Transverse colon (tissue), 4 donors: ENCODE measurements at regions not wholly inside any gene's neighbourhood (a gene's known extent, or its start where the extent isn't known, plus 50 kb on each side); places are given as distances from the start of the nearest gene placed in this dataset.

Experiments used
- DNase-seq: peaks from one replicate; pipeline ENCODE4 v3.0.0-alpha.2; 2019
- H3K27ac ChIP-seq, 4 donors: fragments of 200-600 bp; sonication (generic); 2 replicates each; pipeline ENCODE4 v1.5.1; 2016 to 2018; ENCODE audit warnings: inconsistent platforms in 4 of 4
- H3K27me3 ChIP-seq: fragments of 200-600 bp; sonication (generic); 2 replicates; pipeline ENCODE4 v1.5.1; 2017; ENCODE audit warnings: inconsistent platforms
- H3K36me3 ChIP-seq, 4 donors: fragments of 200-600 bp; sonication (generic); 2 replicates each; pipeline ENCODE4 v1.5.1; 2017 to 2019; ENCODE audit warnings: inconsistent platforms in 4 of 4
- H3K4me1 ChIP-seq, 4 donors: fragments of 200-600 bp; sonication (generic); 2 replicates each; pipeline ENCODE4 v1.5.1; 2017 to 2020; ENCODE audit warnings: inconsistent platforms in 4 of 4
- H3K4me3 ChIP-seq, 4 donors: fragments of 200-600 bp; sonication (generic); 1 replicate in 1 of 4; 2 replicates in 3 of 4; pipeline versions ENCODE4 v1.5.1 to v1.6.1; 2017 to 2019; ENCODE audit warnings: inconsistent platforms in 4 of 4
- H3K9me3 ChIP-seq, 2 donors: fragments of 200-600 bp; sonication (generic); 2 replicates each; pipeline ENCODE4 v1.5.1; 2017 to 2019; ENCODE audit warnings: inconsistent platforms in 2 of 2
- CTCF ChIP-seq, 5 experiments: fragments of 200-600 bp in 3 of 5; fragments of 450-650 bp in 2 of 5; sonication (generic) in 3 of 5; IDR thresholded peaks; 1 replicate in 2 of 5; 2 replicates in 3 of 5; pipeline ENCODE4 v1.5.1; 2016 to 2017; ENCODE audit warnings: antibody characterized with exemption in 5 of 5, inconsistent platforms in 3 of 5, mild to moderate bottlenecking in 2 of 5, moderate library complexity in 1 of 5
- EP300 ChIP-seq: sonication (generic); formaldehyde crosslinking; IDR thresholded peaks from one replicate; pipeline ENCODE4 v1.6.1; 2017; ENCODE audit warnings: antibody characterized with exemption, low read depth
- POLR2A ChIP-seq: fragments of 450-650 bp; IDR thresholded peaks from one replicate; pipeline ENCODE4 v1.6.1; 2016; ENCODE audit warnings: antibody characterized with exemption, mild to moderate bottlenecking, moderate library complexity
- POLR2AphosphoS5 ChIP-seq, 3 donors: sonication (generic); formaldehyde crosslinking; IDR thresholded peaks; one replicate each; pipeline ENCODE4 v1.6.1; 2016; ENCODE audit warnings: antibody characterized with exemption in 3 of 3
- WGBS, 2 donors: methylation state at CpG; one replicate each; pipeline ENCODE4 v1.1.5; 2018; ENCODE audit warnings: low coverage in 1 of 2; 5-methylcytosine and 5-hydroxymethylcytosine counted together
- in situ Hi-C, 4 donors: fragments of 200-750 bp; cut with MboI; loops; one replicate each; pipeline versions ENCODE4 v1.15.0 to v1.15.1; 2017; ENCODE audit warnings: low sequenced_read_pairs in 3 of 4, low pct_ligation_motif_present in 1 of 4, low pct_unique_long_range_greater_than_20kb in 1 of 4
- intact Hi-C: fragments of 100-400 bp; cut with DNase I; formaldehyde crosslinking; loops from one replicate; pipeline ENCODE4 v1.15.1; 2023; ENCODE audit warnings: low total_unique reads

GRCh38 chr7:130867039-130867438, 133.0 kb upstream of the KLF14 start:
- H3K4me1 ChIP-seq: no peaks in the 10 kb centered on the region
- H3K27me3 ChIP-seq: no peaks in the 10 kb centered on the region
- no peak for DNase-seq
- intact Hi-C loops: no loop called here
- no peaks in the 10 kb centered on the region for H3K9me3 ChIP-seq
- H3K27ac ChIP-seq: no peak overlapping the region
- no peak for TF ChIP-seq CTCF (IDR thresholded peaks at IDR 0.05)
- no peak for TF ChIP-seq EP300
- TF ChIP-seq POLR2A: no peak
- no peak for TF ChIP-seq POLR2AphosphoS5 (IDR thresholded peaks at IDR 0.05)
- in situ Hi-C loops: loop anchor here in 1 of 4 donors (25.0 kb wide), 1 partner anchor 570 kb away; no protein-coding TSS in a partner anchor
- H3K4me3 ChIP-seq: no peak overlapping the region
- 67 to 91% methylated on average over 1 to 2 of the region's 2 CpGs for WGBS, 2 donors
- H3K36me3 ChIP-seq: peaks cover 0 to 35% (median 17%) of the 10 kb centered on the region in 4 donors

- no peaks in the 10 kb centered on the region for H3K4me1 ChIP-seq
- TF ChIP-seq EP300 (no peak), CTCF (IDR thresholded peaks at IDR 0.05) (no peak), POLR2AphosphoS5 (IDR thresholded peaks at IDR 0.05) (no peak), POLR2A (no peak)
- H3K36me3 ChIP-seq: peaks cover 0 to 34% (median 16%) of the 10 kb centered on the region in 4 donors
- in situ Hi-C loops (loop anchor here in 1 of 4 donors (25.0 kb wide), 1 partner anchor 570 kb away; no protein-coding TSS in a partner anchor), intact Hi-C loops (no loop called here)
- H3K4me3 ChIP-seq: no peak overlapping the region
- DNase-seq: no peak
- 73 to 80% methylated on average over 1 of the region's 1 CpG for WGBS, 2 donors
- H3K9me3 ChIP-seq: no peaks in the 10 kb centered on the region
- H3K27ac ChIP-seq: no peak overlapping the region
- no peaks in the 10 kb centered on the region for H3K27me3 ChIP-seq
Measured at GRCh38 chr7:130867581-130868136, 133.7 kb upstream of the KLF14 start.

GRCh38 chr7:130868139-130868538, 134.1 kb upstream of the KLF14 start:
- H3K4me3 ChIP-seq: no peak overlapping the region
- no peak overlapping the region for H3K27ac ChIP-seq
- H3K27me3 ChIP-seq: no peaks in the 10 kb centered on the region
- intact Hi-C loops (no loop called here), in situ Hi-C loops (loop anchor here in 1 of 4 donors (25.0 kb wide), 1 partner anchor 569 kb away; no protein-coding TSS in a partner anchor)
- no peaks in the 10 kb centered on the region for H3K4me1 ChIP-seq
- no peaks in the 10 kb centered on the region for H3K9me3 ChIP-seq
- peaks cover 0 to 29% (median 14%) of the 10 kb centered on the region in 4 donors for H3K36me3 ChIP-seq
- DNase-seq: no peak
- TF ChIP-seq POLR2AphosphoS5 (IDR thresholded peaks at IDR 0.05) (no peak), POLR2A (no peak), CTCF (IDR thresholded peaks at IDR 0.05) (no peak), EP300 (no peak)
- WGBS, 2 donors: 74 to 77% methylated on average over 5 to 6 of the region's 6 CpGs

- Histone ChIP-seq H3K27me3 (no peaks in the 10 kb centered on the region), H3K4me3 (no peak overlapping the region), H3K4me1 (peaks cover 0 to 3% (median 0%) of the 10 kb centered on the region in 4 donors), H3K36me3 (peaks cover 0 to 29% (median 13%) of the 10 kb centered on the region in 4 donors), H3K27ac (no peak overlapping the region), H3K9me3 (no peaks in the 10 kb centered on the region)
- TF ChIP-seq EP300 (no peak), CTCF (IDR thresholded peaks at IDR 0.05) (no peak), POLR2AphosphoS5 (IDR thresholded peaks at IDR 0.05) (no peak), POLR2A (no peak)
- WGBS, 2 donors: 90 to 91% methylated on average over 3 of the region's 3 CpGs
- DNase-seq: no peak
- intact Hi-C loops: no loop called here
- in situ Hi-C loops: loop anchor here in 1 of 4 donors (25.0 kb wide), 1 partner anchor 567 kb away; no protein-coding TSS in a partner anchor
Measured at GRCh38 chr7:130869918-130870317, 135.9 kb upstream of the KLF14 start.
